GM12873 (cell line): ENCODE measurements at regions not wholly inside any gene's neighbourhood (a gene's known extent, or its start where the extent isn't known, plus 50 kb on each side); places are given as distances from the start of the nearest gene placed in this dataset.

Experiments used
- TF ChIP-seq, protein P1 (sequence below): IDR thresholded peaks from 2 replicates; pipeline ENCODE4 v1.5.1; 2012; ENCODE audit warnings: low read depth, mild to moderate bottlenecking, moderate library complexity, low read length, control low read depth; ENCODE audit not compliant: insufficient read depth; ENCODE audit errors: missing control alignments

DNA sequence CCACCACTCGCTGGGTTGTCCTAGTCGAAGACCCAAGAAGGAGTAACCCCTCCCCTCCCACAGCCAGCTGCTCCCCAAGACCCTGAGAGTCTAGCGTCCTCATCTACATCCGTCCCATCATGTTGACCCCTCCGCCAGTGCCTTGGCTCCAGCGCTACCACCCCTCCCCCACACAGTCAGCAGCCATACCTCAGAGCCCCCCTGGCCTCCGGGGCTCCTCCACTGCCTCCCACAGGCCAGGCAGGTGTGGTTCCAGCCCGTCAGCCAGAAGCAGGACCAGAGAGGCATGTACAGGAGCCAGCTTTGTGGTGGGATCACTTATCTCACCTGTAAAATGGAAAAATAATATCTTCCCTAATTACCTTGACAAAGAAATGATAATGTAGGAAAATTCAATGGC, 51.5 kb upstream of the PHF21B start:
- TF ChIP-seq, protein P1, sequence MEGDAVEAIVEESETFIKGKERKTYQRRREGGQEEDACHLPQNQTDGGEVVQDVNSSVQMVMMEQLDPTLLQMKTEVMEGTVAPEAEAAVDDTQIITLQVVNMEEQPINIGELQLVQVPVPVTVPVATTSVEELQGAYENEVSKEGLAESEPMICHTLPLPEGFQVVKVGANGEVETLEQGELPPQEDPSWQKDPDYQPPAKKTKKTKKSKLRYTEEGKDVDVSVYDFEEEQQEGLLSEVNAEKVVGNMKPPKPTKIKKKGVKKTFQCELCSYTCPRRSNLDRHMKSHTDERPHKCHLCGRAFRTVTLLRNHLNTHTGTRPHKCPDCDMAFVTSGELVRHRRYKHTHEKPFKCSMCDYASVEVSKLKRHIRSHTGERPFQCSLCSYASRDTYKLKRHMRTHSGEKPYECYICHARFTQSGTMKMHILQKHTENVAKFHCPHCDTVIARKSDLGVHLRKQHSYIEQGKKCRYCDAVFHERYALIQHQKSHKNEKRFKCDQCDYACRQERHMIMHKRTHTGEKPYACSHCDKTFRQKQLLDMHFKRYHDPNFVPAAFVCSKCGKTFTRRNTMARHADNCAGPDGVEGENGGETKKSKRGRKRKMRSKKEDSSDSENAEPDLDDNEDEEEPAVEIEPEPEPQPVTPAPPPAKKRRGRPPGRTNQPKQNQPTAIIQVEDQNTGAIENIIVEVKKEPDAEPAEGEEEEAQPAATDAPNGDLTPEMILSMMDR: no peak

DNA sequence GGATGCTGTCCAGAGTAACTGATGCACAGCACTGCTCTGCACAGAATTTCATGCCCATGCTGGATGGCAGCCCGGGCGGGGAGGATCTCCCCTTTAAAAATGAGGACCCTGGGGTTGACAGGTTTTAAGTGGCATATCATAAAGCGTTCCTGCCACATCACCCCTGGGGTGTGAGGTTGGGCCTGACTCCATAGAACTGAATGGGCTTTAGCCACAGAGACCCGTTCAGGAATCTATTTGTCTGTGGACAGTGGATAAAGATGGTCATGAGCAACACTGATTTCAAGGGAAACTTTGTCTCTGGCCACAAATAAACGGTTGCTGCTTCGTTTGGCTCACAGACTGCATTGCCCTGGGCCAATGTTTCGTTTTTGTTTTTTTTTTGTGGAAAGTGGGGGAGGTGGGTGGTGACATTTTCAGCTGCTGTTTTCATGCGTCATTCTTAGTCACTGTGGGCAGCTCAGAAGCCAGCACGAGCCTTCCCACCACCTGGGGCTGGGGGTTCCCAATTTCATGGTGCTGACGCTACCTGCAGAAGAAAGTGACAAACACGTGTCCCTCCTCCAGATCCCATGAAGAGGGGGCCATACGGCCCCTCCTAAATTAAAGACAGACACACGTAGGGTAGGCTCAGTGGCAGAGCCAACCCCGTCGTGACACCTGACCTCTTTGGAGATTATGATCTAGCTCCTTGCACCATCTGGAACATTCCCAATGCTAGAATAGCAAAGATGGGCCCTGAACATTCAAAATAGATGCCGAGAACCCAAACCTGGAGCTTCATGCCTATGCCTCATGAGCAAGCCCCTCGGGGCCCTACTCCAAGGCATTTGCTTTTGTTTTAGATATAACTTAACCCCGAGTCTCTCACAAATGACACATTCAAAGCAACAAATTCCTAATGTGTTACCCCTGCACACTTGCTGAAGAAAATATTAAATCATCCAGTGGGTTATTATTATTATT, 54.8 kb upstream of the PHF21B start:
- TF ChIP-seq, protein P1: no peak

- TF ChIP-seq, protein P1: no peak
Observed at GRCh38 chr22:45065726-45066125, 55.9 kb upstream of the PHF21B start.

GRCh38 chr22:45067731-45068130, 57.9 kb upstream of the PHF21B start:
- TF ChIP-seq, protein P1: no peak

DNA sequence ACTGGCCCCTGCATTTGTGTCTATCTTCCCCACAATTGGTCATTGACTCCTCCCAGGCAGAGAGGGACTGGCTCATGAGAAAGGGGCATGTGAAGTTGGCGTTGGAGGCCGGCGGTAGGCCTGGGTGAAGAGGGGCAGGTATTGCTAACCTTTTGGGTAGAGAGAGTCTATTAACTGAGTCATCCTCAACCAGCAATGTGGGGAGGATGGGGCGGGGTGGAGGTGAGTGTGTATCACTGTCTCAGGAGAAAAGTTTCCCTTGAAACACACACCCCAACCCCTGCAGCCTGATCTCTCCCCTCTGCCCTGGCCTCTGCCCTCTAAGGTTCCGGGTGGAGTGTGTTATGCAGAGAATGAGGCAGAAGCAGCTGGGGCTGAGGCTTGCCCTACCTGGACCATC, 60.1 kb upstream of the PHF21B start:
- TF ChIP-seq, protein P1: no peak

DNA sequence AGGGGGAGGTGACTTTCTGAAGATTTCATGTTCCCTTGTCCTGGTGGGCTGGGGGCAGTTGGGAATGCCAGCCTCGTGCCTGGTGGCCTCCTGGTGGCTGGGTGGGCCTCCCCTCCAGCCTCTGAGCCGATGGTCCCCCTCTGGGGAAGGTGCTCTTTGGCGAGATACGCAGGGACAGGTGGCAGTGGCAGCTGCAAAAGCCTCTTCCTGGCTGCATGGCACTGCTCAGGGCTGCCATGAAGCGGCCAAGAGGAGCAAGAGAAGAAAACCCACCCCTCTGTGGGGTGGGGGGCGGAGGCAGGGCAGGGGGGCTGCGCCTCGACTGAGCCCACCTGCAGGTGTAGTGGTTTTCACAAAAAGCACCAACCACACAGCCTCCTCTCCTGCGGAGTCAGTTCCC, 61.8 kb upstream of the PHF21B start:
- TF ChIP-seq, protein P1: no peak

DNA sequence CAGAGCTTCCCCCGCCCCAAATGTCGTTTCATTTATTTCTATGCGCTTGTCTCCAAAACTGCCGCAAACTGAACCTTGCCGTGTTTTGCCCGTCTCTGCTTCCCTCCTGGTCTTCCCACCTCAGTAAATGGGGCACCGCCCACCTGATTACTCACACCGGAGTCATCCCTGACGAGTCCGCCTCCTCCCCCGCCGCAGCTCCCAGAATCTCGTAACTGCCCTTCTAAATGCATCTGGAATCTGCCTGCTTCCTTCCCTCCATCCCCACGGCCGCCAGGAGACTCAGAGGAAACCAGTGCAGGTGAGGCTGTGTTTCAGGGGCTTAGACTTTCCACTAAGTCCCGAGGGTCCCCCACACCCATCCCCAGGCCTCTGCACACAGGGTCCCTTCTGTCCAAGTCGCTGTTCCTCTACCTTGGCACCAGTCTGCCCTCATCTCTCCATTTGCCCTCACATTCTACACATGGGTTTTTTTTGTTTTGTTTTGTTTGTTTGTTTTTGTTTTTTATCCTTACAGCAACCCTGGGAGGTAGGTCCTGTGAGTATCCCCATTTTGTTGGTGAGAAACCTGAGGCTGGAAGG, 62.6 kb upstream of the PHF21B start:
- TF ChIP-seq, protein P1: no peak
